ENCODE measurements at regions not wholly inside any gene's neighbourhood (a gene's known extent, or its start where the extent isn't known, plus 50 kb on each side); places are given as distances from the start of the nearest gene placed in this dataset.

GRCh38 chr5:159764283-159765134 lies 151.8 kb upstream of the ADRA1B start:
- DNase-seq, result no peak

- no peak for DNase-seq
These were observed 151.2 kb upstream of the ADRA1B start for GRCh38 chr5:159765135-159765433.

DNA sequence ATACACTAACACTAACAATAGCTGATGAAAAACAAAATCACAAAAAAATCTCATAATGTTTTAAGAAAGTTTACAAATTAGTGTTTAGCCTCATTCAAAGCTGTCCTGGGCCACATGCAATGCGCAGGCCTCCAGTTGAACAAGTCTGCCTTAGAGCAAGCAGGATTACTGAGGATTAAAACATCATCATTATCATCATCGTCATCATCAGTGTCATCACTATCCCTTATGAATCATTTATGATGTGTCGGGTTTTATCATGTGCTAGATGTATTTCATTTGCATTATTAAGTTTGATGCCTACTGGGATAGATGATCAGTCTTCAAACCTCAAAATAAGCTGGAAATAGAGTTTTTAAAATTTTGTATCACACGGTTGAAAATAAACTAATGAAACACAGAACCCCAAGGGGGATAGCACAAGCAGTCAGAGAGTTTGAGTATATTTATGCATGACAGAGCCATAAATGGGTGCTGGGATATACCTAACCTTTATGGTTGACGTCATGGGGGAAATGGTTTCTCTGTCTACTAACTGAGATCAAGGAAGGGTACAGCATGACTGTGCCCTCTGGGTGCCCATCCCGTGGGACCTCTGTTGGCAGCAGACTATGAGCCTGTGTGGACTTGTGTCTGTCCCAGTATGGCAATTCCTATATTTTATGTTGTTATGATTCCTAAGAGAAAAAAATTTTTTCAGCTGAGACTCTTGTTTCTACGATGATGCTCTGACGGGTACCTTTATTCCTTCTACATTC lies 150.3 kb upstream of the ADRA1B start:
- no peak for DNase-seq

GRCh38 chr5:159768243-159768642 lies 148.0 kb upstream of the ADRA1B start:
- no peak for DNase-seq

GRCh38 chr5:159772698-159773061 lies 143.6 kb upstream of the ADRA1B start:
- no peak for DNase-seq

DNA sequence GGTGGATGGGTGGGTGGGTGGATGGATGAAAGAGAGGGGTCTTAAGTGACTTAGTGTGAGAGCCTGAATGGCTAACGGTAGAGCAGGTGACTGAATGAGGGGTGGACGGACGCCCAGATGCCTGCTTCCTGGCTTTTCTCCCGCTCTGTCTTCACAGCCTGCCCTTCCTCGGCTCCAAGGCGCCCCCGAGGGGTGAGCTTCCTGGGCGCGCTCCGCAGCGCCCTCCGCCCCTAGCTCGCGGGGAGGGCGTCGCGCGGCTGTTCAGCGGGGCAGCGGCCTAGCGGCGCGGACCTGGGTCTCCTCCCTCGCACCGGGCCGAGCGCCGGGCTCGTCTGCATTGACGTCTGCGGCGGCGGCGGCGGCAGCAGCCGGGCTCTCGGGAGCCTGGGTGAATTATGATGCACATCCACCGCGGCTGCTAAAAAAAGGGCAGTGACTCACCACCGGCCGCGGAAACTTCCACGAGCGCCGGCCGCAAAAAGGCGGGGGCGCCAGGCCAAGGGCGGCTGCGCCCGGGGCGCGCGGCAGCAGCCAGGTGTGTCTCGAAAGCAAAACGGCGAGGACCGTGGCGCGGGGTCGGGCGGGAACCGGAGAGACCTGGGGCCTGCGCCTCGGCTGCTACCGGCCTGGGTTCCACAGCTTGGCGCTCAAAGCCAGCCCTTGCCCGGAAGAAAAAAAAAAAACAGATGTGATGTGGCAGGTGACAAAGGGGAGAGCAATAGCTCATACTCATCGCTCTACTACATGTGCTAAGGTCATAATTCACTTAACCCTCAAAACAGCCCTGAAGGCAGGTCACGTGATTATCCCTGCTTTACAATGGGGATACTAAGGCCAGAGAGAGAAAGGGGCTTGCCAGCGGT lies 143.0 kb upstream of the ADRA1B start:
- peak; percentile 35 for DNase-seq

GRCh38 chr5:159774476-159775031 lies 141.7 kb upstream of the ADRA1B start:
- no peak for DNase-seq

GRCh38 chr5:159775890-159776289 lies 140.4 kb upstream of the ADRA1B start:
- no peak for DNase-seq

DNA sequence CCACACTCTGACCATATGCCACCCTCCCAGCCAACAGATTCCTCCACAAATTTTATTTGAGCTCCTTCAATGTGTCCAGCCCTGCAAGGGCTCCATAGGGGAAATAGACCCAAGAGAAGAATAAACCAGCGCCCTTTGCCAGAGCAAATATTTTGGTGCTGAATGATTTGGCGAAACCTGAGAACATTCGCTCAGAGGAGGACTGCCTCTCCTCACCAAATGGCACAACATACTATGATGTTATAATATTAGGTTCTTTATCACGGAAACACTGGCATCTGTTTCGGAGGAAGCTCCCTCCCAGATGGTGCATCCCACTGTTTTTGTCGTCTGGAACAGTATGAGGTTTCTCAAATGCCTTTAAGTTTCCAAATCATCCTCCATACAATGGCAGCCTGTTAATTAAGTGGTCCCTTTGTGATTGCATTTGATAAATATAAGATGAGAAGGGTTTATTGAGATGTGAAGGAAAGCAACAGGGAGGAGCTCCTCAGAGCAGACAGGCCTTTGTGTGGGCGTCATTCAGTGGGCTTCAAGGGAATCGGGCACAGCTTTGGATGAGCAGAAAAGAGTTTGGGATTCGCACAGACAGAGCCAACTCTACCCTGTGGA lies 139.1 kb upstream of the ADRA1B start:
- DNase-seq, result no peak

DNA sequence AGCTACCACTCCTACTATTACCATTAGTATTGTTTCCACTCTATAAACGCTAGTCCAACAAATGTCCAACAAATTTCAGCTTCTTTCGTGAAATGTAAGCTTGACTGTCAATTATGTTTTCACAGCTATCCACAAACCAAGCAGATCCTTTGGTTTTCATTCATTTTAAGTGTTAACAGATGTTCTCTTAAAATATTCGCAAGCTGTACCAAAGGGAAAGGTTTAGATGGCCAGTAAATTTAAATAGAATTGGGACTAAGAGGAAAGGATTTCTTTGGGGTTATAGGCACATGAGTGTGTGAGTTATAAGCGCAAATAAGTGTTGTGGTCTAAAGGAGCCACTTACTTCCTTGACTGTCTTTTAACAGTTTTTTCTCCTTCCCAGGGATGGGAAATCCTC lies 136.8 kb upstream of the ADRA1B start:
- no peak for DNase-seq

GRCh38 chr5:159780246-159780645 lies 136.0 kb upstream of the ADRA1B start:
- DNase-seq, result no peak

DNA sequence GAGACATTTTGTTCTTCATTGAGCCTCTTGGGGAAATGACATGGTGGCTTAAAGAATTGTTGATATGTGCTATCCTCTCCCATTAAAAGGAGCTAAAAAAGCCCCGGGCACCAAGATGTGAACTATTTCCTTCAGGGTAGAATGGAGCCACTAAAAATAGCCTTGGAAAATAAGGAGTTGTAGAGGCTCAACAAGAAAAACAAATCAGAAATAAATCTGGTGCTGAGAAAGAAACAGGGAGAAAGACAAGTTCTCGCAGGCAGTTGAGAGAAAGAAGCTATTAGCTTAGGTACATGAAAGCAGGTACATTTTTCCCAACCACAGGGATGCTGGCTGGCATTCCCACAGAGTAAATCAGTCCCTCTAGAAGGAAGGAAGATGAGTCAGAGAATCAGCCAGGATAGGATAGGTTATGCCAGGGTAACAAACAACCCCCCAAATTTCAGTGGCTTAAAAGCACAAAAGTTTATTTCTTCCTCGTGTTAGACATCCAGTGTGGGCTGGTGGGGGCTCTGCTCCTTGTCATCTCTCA lies 134.6 kb upstream of the ADRA1B start:
- no peak for DNase-seq

- no peak for DNase-seq
These were observed 133.9 kb upstream of the ADRA1B start for GRCh38 chr5:159782197-159782994.

DNA sequence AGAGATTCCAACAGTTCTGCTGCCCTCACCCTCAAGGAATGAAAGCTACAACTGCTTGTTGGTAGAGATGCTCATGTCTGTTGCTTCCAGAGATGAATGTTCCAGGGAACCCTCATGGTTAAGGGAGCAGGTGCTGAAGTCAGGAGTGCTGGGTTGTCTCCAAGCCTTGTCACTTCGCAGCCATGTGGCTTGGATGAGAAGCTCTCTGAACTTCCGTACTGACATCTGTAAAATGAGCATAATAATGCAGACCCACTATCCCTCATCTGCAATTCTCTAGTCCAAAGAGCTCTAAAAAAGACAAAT lies 133.3 kb upstream of the ADRA1B start:
- no peak for DNase-seq

DNA sequence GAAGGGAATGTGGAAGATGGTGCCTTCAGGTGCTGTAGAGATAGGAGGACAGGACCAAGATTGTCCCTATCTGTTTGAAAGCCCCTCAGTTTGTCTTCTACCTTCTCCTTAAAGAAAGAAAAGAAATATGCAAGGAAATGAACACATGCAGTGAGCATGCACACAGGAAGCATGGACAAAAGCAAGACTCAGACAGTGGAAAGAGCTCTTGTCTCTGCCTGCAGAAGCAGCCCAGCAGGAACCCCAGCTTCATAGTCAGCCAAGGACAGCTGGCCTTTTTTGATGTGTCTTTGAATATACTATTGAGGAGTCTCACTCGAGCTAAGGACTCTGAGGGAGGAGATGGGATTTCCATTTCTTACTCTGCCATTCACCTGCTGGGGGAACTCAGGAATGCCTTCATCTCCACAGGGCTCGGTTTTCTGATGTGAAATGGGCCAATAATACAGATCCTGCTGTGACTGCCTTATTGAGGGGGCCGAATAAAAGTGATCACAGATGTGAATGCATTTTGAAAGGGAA lies 132.5 kb upstream of the ADRA1B start:
- DNase-seq, result no peak

DNA sequence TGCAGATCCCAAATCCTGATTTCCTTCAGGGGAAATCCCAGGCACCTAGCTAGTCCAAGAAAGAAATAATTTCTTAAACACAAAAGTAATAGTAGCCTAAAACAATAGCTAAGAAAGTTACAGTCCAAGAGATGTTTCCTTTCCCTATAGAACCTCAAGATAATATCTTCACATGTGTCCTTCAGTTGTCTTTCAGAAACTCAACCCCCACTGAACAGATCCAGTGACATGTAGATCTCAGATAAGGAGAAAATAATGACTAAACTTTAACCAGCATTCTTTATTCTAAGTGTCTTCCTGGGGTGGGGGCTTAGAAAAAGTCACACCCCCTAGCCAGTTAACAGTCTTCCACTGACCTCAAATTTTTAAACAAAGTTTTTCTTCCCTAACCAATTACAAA lies 131.3 kb upstream of the ADRA1B start:
- no peak for DNase-seq

GRCh38 chr5:159785656-159786055 lies 130.6 kb upstream of the ADRA1B start:
- DNase-seq, result no peak

GRCh38 chr5:159786201-159786600 lies 130.1 kb upstream of the ADRA1B start:
- no peak for DNase-seq

DNA sequence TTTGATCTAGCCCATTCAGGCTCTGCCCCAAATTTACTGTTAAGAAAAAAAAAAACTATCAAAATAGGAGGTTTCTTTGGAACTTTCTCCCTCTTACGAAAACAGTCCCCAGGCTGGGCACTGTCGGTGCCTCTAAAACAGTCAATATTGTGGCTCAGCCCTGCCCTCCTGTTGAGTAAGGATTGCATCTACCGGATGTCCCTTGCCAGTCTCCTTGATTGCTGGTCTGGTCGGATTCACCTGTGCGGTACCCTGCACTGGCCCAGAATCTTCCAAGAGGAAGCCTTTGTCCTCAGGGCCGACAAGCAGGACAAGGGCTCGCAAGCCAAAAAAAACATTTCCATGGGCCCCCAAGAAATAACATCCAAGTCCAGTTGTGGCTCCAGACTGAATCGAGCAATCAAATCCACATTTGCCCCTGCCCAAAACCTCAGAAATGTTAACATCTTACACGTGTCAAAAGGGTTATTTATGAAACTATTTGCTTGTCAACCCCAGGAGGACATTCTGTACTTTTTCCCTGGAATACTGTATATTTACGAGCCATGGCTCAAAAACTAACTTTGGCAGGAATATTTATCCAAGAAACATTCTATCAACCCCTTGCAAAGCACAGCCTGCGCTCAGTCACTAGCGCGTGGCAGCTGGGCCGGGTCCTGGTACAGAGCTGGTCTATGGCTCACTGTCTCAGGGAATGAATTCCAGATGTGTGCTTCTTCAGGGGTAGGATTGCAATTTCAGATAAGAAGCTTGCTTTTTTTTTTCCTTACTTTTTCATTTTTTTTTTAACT lies 129.2 kb upstream of the ADRA1B start:
- DNase-seq, result no peak

GRCh38 chr5:159787837-159788236 lies 128.4 kb upstream of the ADRA1B start:
- DNase-seq, result no peak

DNA sequence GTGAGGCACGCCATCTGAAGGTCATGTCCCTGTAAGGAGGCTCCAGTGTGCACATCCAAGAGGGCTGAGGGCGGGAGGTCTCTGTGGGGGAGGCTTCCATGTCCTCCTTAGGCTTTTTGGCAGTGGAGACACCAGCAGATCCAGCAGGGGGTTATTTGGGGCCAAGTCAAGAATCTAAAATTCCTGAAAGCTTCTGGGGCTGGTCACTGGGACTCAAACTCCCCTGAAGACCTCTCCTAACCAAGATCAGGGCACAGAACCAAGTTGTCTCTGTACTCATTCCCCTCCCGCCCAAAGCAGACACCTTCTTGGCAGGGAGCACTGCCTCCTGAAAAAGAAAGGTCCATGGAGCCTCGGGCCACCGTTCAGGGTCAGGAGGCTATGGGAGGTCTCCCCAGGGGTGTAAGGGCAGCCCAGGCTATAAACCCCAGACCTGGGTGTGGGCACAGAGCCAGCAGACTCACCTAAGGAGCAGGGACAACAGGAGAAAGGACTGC lies 127.4 kb upstream of the ADRA1B start:
- DNase-seq, result no peak

All from NCI-H1105 (cell line).